HG03457 (cell line): ENCODE measurements at regions not wholly inside any gene's neighbourhood (a gene's known extent, or its start where the extent isn't known, plus 50 kb on each side); places are given as distances from the start of the nearest gene placed in this dataset.
"Not testable (repeated sequence)": the region's sequence is repeated elsewhere in the genome, so short reads cannot be mapped to it uniquely, and the experiment has no call there.

Experiments
- ATAC-seq: cut with Tn5 transposase; IDR thresholded peaks from one replicate; pipeline ENCODE4 v1.9.1; 2021; ENCODE audit warnings: moderate number of reproducible peaks; ENCODE audit not compliant: unreplicated experiment

DNA sequence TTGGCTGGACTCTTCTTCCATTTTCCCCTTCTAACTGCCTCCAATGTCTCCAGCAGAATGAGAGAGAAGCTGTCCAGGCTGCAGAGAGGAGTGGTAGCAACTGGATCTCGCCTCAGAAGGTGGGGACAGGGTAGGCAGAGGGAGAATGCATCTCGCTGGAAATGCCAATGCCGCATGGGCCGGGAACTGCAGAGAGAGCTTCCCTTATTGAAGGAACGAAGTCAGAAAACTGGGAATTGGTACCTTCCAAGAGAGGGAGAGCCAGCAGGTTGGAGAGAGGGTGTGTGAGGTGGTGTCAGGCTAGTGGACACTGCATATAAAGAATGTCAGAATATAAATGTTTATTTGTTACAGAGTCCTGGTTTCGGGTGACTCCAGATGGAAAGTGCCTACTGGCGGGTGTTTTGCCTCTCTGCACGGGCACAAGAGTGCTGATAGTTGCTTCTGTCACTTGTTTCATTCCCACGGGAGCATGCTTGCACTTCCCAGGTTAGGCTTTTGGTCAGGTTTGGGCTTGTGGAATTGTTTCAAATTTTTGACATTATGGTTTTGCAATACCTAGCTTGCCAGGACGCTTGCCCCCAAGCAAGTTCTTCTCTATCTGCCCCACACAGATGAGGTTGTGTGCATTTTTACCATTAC is 156.8 kb upstream of the STS start:
- ATAC-seq: no peak

DNA sequence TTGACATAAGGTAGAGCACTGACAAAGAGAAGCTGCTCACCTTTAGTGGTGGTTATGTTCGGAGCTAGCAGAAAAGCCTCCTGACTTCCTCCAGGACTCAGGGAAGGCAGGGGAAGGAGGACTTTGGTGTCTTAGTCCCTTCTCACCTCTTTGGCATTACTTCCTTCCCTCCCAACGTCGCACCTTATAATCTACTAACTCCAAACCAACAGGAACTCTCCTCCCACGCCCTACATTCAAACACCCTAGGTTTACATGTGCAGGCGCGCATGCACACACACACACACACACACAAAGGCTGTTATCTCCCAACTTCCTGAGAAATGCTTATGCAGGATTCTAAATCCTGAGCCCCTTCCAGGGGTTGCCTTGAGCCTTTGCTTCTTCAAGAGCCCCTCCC is 157.7 kb upstream of the STS start:
- no peak for ATAC-seq

DNA sequence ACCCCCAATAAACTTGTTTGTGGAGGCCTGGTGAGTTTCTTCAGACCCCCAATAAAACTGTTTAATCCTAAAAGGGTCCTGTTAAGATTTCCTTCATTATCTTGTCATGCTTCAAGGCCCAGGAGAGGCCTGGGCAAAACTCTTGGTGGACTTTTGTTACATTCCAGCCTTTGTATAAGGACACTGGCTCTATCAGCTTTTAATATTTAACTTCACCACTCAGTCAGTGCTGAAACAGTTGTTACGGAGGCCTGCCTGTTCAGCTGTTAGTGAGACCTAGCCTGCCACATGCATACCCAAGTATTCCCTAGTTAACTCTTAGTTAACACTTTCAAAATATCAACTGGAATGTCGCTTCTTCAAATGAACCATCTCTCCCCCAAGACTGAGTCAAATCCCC is 158.8 kb upstream of the STS start:
- ATAC-seq: not testable (repeated sequence)

DNA sequence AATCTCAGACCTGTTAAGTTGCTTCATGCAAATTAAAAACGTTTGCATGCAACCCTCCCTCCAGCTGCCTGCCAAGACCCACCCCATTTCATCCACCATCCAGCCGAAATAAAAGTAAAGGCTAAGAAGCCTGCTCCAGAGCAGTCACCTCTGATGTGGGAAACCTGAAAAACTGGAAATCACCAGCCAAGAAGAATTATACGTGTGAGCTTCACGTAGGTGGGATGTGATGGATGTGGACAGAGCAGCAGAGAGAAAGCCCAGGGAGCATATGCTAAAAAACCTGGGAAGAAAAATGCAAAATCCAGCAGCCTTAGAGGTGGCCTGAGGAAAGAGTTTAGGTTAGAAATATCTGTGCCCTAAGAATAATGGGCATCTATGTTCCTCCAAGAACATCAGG is 160.6 kb upstream of the STS start:
- no peak for ATAC-seq

DNA sequence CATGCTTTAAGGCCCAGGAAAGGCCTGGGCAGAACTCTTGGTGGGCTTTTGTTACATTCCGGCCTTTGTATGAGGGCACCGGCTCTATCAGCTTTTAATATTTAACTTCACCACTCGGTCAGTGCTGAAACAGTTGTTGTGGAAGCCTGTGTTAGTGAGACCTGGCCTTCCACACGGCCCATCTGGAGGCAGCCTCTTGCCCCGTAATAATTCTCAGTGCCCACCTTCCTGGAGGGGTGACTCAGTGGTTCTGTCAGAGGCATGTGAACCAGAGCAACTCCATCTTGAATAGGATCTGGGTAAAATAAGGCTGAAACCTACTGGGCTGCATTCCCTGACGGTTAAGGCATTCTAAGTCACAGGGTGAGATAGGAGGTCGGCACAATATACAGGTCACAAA is 162.0 kb upstream of the STS start:
- ATAC-seq: no peak

DNA sequence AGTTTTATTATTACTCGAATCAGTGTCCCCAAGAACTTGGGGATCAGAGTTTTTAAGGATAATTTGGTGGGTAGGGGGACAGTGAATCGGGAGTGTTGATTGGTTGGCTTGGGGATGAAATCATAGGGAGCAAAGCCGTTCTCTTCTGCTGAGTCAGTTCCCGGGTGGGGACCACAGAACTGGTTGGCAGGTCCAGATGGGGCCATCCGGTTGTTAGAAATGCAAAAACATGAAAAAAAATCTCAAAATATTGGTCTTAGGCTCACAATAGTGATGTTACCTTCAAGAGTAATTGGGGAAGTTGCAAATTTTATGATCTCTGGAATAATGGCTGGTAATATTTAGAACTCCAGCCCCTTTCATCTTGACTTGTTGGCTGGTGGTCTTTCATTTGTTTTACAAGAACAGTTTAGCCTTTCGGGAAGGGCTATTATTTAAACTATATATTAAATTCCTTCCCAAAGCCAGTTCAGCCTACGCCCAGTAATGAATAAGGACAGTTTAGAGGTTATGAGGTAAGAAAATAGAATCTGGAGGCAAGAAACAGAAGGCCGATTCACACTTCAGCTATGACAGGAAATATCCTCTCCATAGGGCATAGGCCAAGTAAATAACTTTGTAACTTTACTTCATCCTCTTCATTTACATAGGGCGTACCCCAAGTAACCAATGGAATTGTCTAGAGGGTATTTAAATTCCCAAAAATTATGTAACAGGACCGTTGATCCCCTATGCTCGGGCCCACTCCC is 164.1 kb upstream of the STS start:
- ATAC-seq: no peak

DNA sequence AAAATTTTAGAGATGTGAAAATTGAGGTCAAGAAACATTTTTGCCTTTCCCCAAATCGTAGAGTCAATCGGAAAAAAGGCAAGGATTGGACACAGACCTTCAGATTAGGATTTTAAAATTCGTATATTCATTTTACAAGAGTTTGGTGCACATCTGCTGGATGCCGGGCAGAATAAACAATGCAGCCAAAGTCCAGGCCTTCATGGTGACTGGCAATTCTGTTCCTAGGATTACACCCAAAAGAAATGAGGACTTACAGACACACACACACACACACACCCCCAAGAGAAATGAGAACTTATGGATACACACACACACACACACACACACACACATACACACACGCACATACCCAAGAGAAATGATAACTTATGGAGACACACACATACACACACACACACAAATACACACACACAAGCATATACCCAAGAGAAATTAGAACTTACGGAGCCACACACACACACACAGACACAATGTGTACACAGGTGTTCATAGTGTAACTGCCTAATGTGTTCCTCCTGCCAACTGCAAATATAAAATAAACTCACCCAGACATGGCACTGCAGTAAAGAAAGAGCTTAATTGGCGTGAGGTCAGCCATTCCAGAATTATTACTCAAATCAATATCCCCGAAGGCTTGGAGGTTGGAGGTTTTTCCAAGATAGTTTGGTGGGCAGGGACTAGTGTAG is 165.7 kb upstream of the STS start:
- no peak for ATAC-seq

DNA sequence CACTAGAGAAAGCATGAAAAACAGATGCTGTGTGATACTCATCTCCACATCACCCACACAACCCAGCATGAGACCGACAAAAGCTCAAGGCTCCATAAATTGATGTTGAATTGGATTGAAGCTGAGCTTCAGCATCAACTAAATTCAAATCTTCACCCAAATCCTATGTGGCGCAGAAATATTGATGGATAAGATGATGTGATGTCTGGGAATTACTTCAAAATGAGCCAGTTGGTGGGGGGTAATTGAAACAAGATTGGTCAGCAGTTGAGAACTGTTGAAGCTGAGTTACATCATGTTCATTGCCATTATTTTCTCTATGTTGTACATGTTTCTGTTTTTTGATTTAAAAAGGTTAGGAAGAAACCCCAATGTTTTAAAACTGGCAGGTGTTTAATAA is 166.5 kb upstream of the STS start:
- no peak for ATAC-seq

DNA sequence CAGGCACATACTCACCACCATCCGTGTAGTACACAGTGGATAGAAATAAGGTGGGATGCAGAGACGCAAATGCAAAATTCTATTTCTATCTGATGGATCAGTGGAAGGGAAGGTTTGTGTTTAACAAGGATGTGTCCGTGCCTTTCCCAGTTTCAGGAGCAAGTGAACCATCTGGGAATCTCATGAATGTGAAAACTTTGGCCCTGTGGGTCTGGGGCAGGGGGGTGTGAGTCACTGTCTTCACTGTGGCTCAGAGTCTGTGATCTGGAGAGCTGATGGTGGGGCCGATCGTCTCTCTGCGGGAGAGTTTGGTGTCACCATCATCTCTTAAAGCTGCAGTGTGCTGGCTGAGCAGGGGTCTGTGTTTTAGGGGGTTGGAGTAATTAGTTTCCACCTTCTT is 179.3 kb upstream of the STS start:
- ATAC-seq: no peak

DNA sequence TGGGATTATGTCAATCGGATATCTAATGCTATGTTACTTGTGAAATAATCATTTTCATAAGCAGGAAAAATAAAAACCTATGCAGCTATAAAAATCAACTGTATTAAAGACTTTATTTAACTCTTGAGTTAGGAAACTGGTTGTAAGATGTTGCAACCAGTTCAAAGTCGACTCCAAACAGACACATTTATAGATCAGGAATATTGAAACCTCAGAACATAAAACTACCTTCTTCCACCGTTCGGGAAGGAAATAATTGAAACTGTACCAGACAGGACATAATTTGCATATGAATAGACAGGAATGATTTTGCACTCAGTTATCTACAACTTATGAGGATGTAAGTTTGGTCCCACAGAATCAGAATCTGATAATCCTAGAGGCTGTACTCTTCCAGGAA is 181.8 kb upstream of the STS start:
- ATAC-seq: no peak

DNA sequence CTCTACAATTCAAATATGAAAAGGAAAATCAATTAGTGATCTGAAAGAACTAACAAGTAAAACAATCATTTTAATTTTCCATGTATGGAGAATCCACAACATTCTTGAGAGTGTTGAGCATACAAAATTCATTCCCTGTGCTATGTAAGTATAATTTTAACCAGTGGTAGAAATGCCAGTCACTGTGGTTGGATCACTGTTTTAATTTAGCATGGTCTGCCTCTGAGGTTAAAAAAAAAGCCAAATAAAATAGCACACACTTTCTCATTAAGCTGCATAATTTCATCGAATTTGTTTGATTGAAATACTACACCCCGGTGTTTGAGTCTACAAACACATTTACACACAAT is 185.5 kb upstream of the STS start:
- ATAC-seq: no peak

DNA sequence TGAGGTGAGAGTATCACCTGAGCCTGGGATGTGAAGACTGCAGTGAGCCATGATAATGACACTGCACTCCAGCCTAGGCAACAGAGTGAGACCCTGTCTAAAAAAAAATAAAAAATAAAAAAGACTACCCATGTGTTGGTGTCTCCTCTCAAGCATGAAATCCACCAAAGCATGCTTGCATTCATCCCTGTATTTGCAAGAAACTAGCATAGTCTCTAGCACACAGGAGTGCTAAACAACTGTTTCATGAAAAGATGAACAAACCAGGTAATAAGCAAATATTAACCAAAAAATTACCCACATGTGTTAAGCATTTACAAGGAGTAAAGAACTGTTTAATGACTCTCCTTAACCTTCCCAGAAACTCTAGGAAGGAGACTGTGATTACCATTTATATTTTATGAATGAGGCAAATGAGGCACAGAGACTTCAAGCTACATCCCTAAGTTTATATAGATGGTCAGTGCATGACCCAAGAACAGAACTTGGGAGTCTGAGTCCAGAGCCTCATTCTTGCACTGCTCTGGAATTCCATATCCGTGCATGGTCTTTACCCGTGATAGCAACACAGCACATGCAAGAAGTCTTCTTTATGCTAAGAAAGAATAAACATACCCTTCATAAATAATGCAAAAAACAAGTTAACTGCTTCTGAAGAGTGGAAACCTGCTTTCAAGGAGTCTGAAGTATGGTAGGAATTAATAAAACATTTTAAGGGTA is 186.1 kb upstream of the STS start:
- no peak for ATAC-seq

DNA sequence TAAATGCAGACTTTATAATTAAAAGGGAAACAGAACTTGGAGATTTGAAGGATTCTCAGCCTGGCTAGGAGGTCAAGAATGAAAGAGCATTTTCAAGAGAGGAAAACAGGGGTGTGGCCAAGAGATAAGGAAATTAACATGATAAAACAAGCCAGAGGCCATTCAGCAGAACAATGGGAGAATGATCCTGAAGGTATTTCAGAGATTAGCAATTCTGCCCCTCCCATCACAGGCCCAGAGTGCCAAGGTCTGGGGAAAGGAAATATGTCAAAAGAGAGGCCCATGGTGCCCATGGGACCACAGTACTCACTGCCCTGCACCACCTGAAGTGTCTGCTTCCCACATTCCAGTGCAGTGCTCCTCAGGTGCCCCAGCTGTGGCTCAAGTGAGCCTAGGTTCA is 188.5 kb upstream of the STS start:
- no peak for ATAC-seq

DNA sequence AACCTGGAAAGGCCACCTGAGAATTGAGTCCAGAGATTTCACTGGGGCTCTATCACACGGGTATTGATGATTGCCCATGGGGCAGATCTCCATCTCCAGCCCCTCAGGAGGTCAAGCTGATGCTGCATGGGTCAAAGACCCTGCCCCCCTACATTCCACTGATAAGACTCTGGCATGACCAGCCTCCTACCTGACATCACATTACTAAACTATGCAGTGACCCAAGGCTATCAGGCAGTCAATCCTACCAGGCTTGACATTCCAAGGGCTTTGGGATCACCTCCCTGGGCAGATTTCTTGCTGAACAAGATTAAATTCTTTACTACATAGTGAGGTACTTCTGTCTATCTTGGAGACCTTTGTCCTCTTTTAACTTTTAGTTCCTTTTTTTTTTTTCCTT is 192.7 kb upstream of the STS start:
- no peak for ATAC-seq

DNA sequence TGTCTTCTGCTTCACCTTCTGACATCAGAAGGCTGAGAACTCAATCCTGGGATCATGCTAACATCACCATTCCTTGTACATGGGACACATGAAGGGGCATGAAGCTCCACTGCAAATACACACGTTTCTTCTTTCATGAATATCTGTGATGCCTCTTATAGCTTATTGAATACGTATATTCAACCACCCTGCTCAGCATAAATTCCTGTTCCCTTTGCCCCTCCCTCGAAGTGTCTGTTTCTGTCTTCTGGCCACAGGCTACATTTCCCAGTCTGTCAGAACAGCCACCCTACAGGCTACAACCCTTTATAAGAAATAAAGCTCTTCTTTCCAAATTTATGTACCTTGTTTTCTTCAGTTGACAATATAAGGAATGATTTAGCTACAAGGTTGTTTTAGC is 201.3 kb upstream of the STS start:
- no peak for ATAC-seq

DNA sequence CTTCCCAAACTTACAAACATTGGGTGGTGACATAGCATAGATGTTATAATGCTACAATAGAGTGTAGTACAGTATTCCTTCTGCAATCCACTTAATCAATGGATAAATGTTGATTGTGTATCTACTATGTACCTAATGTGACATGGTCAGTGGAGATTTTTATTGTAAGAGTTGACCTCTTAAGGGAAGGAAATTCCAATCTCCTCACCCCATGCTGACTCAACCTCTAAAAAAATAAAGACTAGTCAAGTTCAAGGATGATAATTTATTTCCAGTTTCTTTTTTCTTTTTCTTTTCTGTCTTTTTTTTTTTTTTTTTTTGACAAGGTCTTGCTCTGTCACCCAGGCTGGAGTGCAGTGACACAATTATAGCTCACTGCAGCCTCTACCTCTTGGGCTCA is 206.5 kb upstream of the STS start:
- no peak for ATAC-seq

DNA sequence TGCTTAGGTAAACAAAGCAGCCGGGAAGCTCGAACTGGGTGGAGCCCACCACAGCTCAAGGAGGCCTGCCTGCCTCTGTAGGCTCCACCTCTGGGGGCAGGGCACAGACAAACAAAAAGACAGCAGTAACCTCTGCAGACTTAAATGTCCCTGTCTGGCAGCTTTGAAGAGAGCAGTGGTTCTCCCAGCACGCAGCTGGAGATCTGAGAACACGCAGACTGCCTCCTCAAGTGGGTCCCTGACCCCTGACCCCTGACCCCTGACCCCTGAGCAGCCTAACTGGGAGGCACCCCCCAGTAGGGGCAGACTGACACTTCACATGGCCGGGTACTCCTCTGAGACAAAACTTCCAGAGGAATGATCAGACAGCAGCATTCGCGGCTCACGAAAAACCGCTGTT is 214.6 kb upstream of the STS start:
- not testable (repeated sequence) for ATAC-seq

DNA sequence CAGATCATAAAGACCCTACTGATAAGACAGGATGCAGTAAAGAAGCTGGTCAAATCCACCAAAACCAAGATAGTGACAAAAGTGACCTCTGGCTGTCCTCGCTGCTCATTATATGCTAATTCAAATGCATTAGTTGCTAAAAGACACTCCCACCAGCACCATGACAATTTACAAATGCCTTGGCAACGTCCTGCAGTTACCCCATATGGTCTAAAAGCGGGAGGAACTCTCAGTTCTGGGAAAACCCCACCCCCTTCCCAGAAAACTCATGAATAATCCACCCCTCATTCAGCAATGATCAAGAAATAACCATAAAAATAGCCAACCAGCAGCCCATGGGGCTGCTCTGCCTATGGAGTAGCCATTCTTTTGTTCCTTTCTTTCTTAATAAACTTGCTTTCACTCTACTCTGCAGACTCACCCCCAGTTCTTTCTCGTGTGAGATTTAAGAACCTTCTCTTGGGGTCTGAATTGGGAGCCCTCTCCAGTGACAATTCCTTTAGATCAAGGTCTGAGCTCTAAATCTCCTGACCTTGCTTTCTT is 217.1 kb upstream of the STS start:
- ATAC-seq: no peak

DNA sequence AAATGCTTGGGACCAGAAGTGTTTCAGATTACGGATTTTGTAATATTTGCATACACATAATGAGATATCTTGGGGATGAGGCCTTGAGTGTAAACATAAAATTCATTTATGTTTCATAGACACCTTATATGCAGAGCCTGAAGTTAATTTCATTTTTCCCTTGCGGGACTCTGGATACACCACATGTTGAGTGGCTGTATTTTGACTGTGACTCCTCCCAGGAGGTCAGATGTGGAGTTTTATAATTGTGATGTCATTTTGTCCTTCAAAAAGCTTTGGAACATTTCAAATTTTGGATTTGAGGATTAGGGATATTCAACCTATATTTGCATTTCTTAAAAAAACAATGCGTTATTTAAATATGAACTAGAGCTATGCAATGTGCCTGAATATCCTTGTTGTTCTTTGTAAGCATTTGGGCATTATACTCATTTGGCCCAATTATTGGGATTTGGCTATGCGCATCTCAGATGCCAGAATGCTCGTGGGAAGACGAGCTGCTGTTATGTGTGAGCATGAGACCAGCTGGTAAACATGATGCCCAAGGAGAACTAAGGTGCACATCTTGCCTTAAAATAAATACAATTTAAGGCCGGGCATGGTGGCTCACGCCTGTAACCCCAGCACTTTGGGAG is 223.0 kb upstream of the STS start:
- no peak for ATAC-seq

DNA sequence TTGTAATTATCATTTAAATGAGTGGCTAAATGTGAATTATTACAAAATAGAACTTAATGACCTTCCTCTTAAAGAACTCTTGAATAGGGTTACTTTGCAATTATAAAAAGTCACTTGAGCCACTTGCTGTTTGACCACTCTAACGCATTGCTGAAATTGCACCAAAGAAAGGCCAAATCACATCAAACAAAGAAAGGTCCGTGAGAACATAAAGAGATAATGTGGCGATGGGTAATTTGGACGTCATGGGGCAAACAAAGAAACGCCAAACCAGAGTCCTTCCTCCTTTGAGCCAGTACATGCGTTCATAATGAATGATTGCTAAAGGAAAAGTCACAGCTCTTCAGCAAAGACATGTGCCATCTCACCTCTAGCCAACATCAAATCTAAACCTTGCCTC is 229.8 kb upstream of the STS start:
- ATAC-seq: no peak

DNA sequence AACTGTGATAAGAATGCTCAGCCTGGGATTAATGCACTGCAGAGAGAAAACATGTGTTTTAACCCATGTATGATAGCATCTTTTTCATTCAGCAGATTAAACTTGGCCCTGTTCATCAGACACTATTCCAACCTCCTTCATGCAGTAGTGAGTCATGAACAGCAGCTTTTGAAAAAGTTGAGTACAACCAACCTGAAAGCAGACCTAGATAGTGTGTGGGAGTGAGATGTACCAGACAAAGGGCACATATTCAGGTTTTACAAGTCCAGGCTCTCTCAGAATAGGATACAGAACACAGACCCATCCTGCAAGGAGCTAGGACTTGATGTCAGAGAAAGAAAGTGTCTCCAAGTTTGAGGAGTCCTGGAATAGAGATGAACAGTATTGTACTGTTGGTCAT is 237.3 kb upstream of the STS start:
- ATAC-seq: no peak
